ENCODE measurements at regions not wholly inside any gene's neighbourhood (a gene's known extent, or its start where the extent isn't known, plus 50 kb on each side); places are given as distances from the start of the nearest gene placed in this dataset.

DNA sequence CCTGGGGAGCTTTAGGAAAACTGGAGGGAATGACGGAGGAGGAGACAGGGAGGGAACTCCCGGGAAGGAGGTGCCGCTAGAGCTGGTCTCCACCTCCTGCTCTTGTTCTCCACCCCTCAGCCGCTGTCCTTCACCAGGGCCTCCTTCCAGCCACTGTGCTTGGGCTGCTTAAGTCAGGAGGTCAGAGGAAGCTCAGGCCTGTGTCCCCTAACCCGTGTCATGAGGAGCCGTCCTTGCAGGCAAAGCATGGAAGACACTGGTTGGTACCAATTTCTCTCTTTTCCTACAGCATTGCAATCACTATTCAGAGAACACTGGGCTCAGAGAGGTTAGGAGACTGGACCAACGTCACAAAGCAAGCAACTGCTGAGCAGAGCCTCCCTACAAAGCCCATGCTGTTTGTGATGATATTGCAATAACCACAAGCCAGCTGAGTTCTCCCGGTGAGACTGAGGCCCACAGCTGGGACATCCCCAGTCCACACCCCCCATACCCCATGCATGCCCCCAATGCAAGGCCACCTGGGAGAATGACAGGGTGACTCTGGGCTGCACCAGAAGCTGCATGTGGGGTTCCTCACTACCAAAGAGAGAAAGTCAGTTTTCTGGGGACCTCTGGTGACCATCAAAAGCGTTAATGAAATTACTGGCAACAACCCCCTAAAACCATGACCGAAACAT lies 427.5 kb downstream of the NPHP4 start:
- DNase-seq = no peak

DNA sequence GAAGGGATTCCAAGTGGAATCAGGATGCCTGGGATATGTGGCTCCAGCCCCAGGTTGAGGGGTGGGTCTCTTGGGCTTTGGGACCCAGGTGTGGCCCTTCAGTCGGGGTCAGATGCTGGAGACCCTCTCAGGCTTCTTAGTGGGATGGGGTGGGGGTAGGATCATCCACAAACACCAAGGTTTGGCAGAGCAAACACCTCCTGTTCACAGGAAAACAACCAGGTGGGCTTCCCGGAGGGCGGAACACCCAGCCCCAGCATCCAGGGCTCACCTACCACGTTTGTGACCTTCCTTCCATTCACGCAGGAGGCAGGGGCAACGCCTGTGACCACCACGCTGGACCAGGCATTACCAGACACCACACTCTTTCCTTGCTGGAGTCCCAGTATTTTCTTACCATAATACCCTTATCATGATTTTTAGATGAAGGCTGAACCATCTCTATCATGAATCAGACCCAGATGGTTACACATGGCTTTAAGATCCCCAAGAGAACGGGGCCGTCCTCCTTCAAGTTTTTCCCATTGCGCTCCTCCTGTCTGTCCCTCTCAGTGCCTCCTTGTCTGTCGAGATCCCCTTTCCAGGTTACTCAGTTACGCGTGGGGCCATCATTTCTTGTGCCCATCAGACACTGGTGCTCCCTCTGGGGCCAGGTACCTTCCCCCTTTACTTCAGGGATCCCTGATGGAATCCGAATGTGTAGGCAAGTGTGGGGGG lies 428.2 kb downstream of the NPHP4 start:
- no peak for DNase-seq

- DNase-seq = no peak
Measured at GRCh38 chr1:5562769-5563168, 429.5 kb downstream of the NPHP4 start.

- no peak for DNase-seq
Measured at GRCh38 chr1:5562331-5562730, 429.9 kb downstream of the NPHP4 start.

DNA sequence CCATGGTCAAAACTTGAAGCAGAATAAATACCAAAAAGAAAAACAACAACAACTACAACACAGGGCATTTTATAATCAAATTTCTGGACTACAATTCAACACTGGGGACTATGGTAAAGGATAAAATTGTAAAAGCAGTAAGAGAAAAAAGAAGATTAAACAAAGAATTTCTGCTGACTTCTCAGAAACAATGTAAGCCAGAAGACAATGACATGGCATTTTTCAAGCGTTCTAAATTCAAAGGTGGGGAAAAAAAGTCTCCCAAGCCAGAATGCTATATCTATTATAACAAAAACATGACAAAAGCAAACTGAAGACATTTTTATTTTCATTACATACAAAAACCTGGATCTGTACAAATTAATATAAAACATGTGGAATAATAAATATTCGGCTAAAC lies 433.1 kb downstream of the NPHP4 start:
- no peak for DNase-seq

GRCh38 chr1:5555853-5556252 lies 436.4 kb downstream of the NPHP4 start:
- DNase-seq = no peak

DNA sequence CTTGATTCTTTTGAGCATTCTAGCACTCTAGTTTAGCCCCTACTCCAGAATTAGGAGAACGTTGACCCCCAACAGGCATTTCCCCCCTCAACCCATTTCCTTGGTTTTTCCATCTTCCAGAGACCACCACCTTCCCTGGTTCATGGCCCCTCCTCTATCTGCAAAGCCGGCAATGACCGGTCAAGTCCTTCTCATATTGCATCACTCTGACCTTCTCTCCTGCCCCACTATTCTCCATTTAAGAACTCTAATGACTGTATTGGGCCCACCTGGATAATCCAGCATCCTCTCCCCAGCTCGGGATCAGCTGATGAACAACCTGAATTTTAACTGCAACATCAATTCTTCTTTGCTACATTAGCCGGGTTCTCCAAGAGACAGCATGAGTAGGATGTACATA lies 437.4 kb downstream of the NPHP4 start:
- DNase-seq = no peak

DNA sequence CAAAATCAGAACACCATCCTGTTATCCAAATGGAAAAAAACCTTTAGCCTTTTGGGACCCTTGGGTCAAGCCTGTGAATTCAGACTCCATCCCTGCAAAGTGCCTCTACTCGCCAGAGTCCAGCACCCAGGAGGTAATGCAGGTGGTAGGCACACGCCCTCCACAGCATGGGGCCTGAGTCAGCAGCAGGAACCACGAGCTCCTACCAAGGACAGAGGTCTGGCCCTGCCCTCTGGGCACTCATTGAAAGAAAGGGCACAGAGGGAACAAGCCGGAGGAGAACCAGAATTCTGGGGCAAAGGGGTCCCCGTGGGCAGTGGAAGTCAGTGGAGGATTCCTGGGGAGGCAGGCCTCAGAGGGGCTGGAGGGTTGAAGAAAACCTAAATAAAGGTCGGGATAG lies 438.1 kb downstream of the NPHP4 start:
- DNase-seq = no peak

DNA sequence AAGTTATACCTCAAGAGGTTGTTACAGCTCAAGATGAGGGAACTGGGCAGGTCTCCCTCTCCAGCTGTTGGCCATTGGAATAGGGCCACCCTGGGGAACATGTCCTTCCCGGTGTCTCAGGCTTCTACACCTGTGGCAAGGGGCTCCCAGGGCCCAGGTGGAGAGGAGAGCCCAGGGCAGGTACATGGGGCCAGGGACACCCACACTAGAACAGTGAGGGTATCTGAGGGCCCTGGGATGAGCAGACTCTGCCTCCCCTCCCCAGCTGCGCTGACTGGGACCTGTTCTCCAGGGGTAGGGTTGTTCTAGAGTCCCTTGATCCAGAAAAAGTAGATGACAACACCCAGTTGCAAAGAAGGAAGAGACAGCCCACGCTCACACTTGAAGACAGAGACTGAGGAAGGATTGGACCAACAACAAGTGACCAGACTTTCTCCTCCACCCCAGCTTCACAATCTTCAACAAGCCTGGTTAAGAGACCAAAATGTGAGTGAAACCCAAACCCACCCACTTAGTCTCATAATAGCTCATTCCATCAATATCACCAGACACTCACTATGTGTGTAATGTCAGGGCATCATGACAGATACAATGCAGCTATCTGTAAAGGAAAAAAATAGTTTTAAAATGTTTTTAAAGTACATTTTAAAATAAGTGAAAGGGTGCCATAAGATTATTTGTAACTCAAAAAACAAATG lies 439.3 kb downstream of the NPHP4 start:
- DNase-seq = no peak

- DNase-seq = peak in 1 of 4 experiments; percentile 1
Measured at GRCh38 chr1:5551274-5551975, 440.8 kb downstream of the NPHP4 start.

DNA sequence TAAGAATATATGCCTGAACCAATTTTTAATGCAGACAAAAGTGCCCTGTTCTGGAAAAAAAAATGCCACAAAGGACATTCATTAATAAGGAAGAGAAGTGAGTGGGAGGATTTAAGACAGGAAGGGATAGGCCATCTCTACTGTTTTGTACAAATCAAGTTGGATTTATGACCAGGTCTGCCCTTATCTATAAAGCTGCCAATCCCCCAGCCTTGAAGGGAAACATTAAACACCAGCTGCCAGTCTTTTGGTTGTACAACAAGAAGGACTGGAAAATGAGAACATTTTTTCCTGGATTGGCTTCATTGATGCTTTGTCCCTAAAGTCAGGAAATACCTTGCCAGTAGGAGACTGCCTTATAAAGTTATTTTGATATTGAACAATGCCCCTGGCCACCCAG lies 444.0 kb downstream of the NPHP4 start:
- DNase-seq = no peak

GRCh38 chr1:5543235-5543634 lies 449.0 kb downstream of the NPHP4 start:
- no peak for DNase-seq

- no peak for DNase-seq
Measured at GRCh38 chr1:5532811-5533210, 459.4 kb downstream of the NPHP4 start.

GRCh38 chr1:5526822-5527551 lies 465.2 kb downstream of the NPHP4 start:
- DNase-seq = no peak

- DNase-seq = no peak
Measured at GRCh38 chr1:5526385-5526750, 465.9 kb downstream of the NPHP4 start.

GRCh38 chr1:5525597-5526384 lies 466.4 kb downstream of the NPHP4 start:
- DNase-seq = no peak

GRCh38 chr1:5522531-5523145 lies 469.6 kb downstream of the NPHP4 start:
- DNase-seq = no peak

DNA sequence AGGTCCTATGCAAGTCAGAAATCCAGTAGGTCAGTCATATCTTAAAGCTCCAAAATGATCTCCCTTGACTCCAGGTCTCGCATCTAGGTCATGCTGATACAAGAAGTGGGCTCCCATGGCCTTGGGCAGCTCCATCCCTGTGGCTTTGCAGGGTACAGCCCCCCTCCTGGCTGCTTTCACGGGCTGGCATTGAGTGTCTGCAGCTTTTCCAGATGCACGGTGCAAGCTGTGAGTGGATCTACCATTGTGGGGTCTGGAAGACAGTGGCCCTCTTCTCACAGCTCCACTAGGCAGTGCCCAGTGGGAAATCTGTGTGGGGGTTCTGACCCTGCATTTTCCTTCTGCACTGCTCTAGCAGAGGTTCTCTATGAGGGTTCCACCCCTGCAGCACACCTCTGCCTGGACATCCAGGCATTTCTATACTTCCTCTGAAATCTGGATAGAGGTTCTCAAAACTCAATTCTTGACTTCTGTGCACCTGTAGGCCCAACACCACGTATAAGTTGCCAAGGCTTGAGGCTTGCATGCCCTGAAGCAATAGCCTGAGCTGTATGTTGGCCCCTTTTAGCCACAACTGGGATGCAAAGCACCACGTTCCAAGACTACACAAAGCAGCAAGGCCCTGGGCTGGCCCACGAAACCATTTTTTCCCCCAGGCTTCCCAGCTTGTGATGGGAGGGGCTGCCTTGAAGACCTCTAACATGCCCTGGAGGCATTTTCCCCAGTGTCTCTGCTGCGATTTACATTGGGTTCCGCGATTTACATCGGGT lies 472.7 kb downstream of the NPHP4 start:
- no peak for DNase-seq

DNA sequence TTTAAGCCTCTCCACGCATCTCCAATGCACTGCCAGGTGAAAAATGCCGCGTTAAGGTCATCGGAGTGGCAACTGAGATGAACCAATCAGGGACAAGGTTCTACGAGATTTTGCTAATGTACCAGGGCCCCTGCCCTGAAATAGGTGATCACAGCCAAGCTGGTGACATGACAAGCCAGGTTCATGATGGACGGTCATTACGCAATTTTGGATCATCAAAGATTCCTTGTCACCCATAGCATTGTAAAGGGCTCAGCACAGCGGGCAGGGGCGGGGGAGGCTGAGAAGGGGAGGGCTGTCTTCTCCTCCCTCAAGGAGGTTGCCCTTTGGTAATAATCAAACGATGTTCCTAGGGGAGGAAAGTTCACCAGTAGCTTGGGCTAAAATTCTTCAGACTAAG lies 475.5 kb downstream of the NPHP4 start:
- DNase-seq = no peak

DNA sequence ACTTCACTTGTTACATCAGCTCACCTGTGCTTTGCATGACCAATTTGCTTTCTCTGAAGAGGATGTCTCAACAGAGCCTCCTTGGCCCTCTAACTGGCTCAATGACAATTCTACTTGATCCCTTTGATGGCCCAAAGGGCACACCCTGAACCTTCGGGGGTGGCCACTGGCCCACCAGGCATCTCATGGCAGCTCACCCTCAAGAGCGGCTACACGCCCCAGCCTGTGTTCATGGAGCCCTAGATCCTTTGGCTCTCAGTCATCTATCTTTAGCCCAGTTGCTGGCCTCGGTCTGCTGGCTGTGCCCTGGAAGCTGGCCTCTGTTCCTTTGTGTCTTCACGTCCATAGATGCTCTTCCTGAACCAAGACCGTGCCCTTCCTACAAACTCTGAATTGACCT lies 476.7 kb downstream of the NPHP4 start:
- DNase-seq = no peak
